Activated naive CD8-positive, alpha-beta T cell (primary cell): ENCODE measurements at regions not wholly inside any gene's neighbourhood (a gene's known extent, or its start where the extent isn't known, plus 50 kb on each side); places are given as distances from the start of the nearest gene placed in this dataset.

Source experiments
- H3K27ac Mint-ChIP-seq: one replicate; pipeline ENCODE4 v1.8.0; 2021; ENCODE audit warnings: mixed read lengths
- H3K27me3 Mint-ChIP-seq: one replicate; pipeline ENCODE4 v1.8.0; 2021; ENCODE audit warnings: mixed read lengths
- H3K36me3 Mint-ChIP-seq: one replicate; pipeline ENCODE4 v1.8.0; 2021; ENCODE audit warnings: mixed read lengths
- H3K4me1 Mint-ChIP-seq: one replicate; pipeline ENCODE4 v1.8.0; 2021; ENCODE audit warnings: low read depth, mixed read lengths
- H3K4me3 Mint-ChIP-seq: one replicate; pipeline ENCODE4 v1.8.0; 2021; ENCODE audit warnings: mild to moderate bottlenecking, mixed read lengths
- H3K9me3 Mint-ChIP-seq: one replicate; pipeline ENCODE4 v1.8.0; 2021; ENCODE audit warnings: low read depth, mixed read lengths

DNA sequence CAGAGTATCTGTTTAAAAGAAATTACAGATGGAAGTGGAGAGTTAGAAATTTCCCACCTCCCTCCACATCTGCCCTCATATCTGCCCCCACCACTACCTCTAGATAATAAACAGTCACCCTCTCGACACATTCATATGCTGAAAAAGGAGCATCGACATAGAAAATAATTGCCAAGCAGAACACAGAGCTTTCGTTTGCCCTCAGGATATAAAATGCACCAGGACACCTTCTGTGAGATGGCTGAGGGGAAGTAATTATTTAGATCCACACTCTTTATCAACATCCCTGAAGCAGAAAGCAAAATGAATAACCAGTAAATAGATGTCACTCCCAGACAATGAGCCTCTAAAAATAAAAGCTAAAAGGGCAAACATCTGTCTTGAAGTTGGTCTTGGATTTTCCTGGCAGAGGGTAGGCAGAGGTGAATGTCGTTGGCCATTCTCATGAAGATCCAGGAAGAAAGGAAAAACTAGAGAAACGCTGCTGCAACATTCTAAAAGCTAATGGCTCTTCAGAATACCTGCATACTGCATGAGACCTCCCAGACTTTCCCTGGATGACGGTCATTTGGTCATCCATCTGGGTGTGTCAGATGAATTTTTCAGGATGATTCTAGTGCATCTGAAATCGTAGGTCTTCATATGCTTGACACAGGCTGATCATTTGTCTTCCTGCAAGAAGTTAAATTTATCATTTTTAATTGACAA is 527.5 kb downstream of the RFC3 start:
- Mint-ChIP-seq H3K36me3 (no peaks in the 10 kb centered on the region), H3K4me3 (no peak overlapping the region), H3K27ac (no peak overlapping the region), H3K4me1 (no peaks in the 10 kb centered on the region), H3K9me3 (no peaks in the 10 kb centered on the region), H3K27me3 (no peaks in the 10 kb centered on the region)

DNA sequence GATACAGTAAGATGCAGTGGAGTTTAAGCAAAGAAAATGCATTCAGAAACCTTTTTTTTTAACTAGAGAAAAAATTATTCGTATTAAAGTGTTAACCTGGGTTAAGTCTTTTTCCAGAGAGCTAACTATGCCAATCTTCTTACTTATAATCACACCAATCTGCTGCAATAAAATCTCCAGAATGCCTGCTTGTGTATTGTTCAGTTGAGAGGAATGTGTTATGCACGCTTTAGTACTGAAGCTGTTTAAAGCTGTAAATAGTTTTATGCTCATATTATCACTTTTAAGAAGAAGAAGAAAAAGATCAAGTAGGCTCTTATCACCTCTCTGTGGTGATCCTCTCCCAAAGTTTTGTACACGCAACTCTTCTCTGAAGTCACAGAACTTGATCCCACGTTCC is 528.7 kb downstream of the RFC3 start:
- Mint-ChIP-seq H3K4me3 (no peak overlapping the region), H3K36me3 (no peaks in the 10 kb centered on the region), H3K27ac (no peak overlapping the region), H3K4me1 (no peaks in the 10 kb centered on the region), H3K9me3 (no peaks in the 10 kb centered on the region), H3K27me3 (no peaks in the 10 kb centered on the region)

GRCh38 chr13:34347784-34348573 is 530.0 kb downstream of the RFC3 start:
- Mint-ChIP-seq H3K27me3 (no peaks in the 10 kb centered on the region), H3K27ac (no peak overlapping the region), H3K4me1 (no peaks in the 10 kb centered on the region), H3K36me3 (no peaks in the 10 kb centered on the region), H3K4me3 (no peak overlapping the region), H3K9me3 (no peaks in the 10 kb centered on the region)

GRCh38 chr13:34349091-34349722 is 531.3 kb downstream of the RFC3 start:
- Mint-ChIP-seq H3K9me3 (no peaks in the 10 kb centered on the region), H3K4me1 (no peaks in the 10 kb centered on the region)

GRCh38 chr13:34350671-34351070 is 532.7 kb downstream of the RFC3 start:
- H3K27ac Mint-ChIP-seq, result no peak overlapping the region
- no peaks in the 10 kb centered on the region for H3K4me1 Mint-ChIP-seq
- no peaks in the 10 kb centered on the region for H3K36me3 Mint-ChIP-seq
- H3K27me3 Mint-ChIP-seq, result no peaks in the 10 kb centered on the region
- H3K4me3 Mint-ChIP-seq, result no peak overlapping the region
- H3K9me3 Mint-ChIP-seq, result no peaks in the 10 kb centered on the region

More at GRCh38 chr13:34349091-34349722, 531.3 kb downstream of the RFC3 start:
- no peak overlapping the region for H3K4me3 Mint-ChIP-seq
- H3K27ac Mint-ChIP-seq, result no peak overlapping the region
- no peaks in the 10 kb centered on the region for H3K36me3 Mint-ChIP-seq
- H3K27me3 Mint-ChIP-seq, result no peaks in the 10 kb centered on the region

DNA sequence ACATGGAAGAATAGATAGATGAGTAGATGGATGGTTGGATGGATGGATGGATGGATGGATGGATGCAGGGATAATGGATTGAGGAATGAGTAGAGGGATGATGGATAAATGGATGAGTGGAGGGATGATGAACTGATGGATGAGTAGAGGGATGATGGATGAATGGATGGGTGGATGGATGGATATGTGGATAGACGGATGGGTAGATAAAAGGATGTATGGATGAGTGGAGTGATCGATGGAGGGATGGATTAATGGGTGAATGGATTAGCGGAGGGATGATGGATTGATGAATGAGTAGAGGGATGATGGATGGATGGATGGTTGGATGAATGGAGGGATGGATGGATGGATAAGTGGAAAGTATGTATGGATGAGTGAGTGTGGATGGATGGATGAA is 533.2 kb downstream of the RFC3 start:
- Mint-ChIP-seq H3K4me1 (no peaks in the 10 kb centered on the region), H3K4me3 (no peak overlapping the region), H3K36me3 (no peaks in the 10 kb centered on the region), H3K27me3 (no peaks in the 10 kb centered on the region), H3K9me3 (no peaks in the 10 kb centered on the region), H3K27ac (no peak overlapping the region)

GRCh38 chr13:34352958-34353357 is 535.0 kb downstream of the RFC3 start:
- Mint-ChIP-seq H3K27ac (no peak overlapping the region), H3K9me3 (no peaks in the 10 kb centered on the region), H3K36me3 (no peaks in the 10 kb centered on the region), H3K27me3 (no peaks in the 10 kb centered on the region), H3K4me1 (no peaks in the 10 kb centered on the region), H3K4me3 (no peak overlapping the region)

DNA sequence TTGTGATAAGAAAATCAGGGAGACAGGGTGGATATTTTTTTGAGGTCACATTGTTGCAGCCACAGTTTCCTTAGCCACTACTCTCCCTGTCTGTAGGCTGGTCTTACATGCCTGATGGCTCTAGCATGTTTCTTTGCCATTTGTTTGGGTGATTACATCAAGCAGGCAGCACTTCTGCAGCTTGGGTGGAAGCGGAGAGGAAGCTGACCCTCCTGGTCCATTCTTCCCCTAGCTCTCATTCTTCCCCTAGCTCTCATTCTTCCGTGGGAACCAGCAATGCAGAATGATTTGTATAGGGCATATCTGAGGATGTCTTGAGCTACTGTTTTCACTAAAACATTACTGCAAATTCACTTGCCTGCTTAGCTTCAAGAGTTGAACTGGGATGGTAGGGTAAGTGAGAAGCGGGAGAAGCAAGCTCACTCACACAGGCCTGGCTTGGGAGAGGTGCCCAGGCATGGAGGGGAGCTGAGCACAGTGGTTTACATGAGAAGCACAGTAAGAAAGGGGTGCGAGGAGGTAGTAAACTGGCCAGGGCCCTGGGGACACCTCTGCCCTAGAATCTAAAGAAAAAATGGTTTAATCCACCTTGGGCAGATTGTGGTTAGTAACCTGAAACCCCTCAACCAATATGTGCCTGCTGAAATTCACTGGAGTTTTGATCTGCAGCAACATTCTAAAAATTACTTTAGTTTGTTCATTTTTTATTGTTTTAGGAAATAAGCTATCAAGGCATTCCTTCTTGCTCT is 538.9 kb downstream of the RFC3 start:
- Mint-ChIP-seq H3K4me1 (no peaks in the 10 kb centered on the region), H3K9me3 (no peaks in the 10 kb centered on the region), H3K4me3 (no peak overlapping the region), H3K36me3 (no peaks in the 10 kb centered on the region), H3K27ac (no peak overlapping the region), H3K27me3 (peaks cover 2% of the 10 kb centered on the region)

DNA sequence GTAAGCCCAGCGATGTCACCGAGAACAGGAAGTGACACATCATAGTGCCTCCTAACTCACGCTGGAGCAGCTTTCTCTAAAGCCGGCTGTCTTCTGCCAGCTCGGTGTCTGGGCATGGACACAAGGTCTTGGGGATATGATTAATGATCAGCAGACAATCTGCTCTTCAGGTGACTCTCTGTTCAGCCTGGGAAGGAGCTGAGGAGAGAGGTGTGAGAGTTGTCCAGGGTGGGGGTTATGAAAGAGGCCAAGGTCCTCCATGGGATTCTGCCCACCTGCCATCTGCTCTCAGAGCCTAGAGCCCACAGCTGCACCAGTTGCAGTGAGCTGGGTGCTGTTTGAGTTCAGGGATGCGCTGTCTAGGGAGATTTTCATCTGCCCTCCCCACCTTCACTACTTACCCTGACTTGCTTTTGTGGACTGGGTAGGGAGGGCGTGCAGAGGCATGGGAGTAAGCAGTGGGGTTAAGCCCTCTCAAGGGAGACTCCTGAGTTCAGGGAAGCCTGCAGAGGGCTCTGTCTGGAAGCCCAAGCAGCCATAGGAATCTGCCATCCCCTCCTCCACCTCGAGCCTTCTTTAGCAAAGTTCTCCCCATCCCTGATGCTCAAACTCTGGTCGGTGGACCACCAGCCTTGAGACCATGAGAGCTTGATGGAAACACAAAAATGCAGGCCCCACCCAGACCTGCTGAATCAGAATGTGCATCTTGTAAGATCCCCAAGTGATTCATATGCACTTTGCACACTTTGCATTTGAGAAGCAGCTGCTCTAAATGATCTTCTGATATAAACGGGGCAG is 539.7 kb downstream of the RFC3 start:
- H3K9me3 Mint-ChIP-seq, result no peaks in the 10 kb centered on the region
- H3K27ac Mint-ChIP-seq, result no peak overlapping the region
- no peak overlapping the region for H3K4me3 Mint-ChIP-seq
- H3K36me3 Mint-ChIP-seq, result no peaks in the 10 kb centered on the region
- H3K4me1 Mint-ChIP-seq, result no peaks in the 10 kb centered on the region
- peaks cover 2% of the 10 kb centered on the region for H3K27me3 Mint-ChIP-seq

DNA sequence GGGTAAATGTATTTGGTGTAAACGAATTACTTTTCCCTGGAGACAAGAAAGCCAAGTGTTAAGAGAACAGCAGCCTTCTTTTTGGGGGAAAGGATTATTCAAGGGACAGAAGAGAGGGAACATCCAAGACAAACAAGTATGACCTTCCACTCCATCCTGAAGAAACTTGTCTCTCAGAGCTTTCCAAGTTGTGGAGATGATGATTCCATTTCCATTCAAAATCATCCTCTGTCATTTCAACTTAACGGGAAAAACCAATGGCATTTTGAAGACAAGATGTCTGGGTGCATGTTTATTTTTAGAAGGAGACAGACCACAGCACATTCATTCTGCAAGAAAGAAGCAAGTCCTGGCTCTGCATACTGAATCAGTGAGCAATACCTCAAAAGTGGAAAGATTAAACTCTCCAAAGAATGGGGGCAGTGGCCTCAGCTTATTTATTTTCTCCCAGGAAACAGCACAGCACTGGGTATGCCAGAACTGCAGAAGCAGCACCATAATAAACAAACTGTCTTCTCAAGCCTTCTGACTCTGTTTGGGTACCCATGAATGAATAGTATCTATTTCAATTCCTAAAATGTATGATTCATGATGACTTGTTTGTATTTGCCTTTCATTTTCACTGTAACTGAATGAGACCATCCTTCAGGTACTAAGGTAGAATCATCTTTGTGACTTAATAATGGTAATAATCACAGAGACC is 541.0 kb downstream of the RFC3 start:
- no peak overlapping the region for H3K4me3 Mint-ChIP-seq
- H3K4me1 Mint-ChIP-seq, result no peaks in the 10 kb centered on the region
- no peaks in the 10 kb centered on the region for H3K9me3 Mint-ChIP-seq
- no peaks in the 10 kb centered on the region for H3K36me3 Mint-ChIP-seq
- peaks cover 2% of the 10 kb centered on the region for H3K27me3 Mint-ChIP-seq
- no peak overlapping the region for H3K27ac Mint-ChIP-seq

DNA sequence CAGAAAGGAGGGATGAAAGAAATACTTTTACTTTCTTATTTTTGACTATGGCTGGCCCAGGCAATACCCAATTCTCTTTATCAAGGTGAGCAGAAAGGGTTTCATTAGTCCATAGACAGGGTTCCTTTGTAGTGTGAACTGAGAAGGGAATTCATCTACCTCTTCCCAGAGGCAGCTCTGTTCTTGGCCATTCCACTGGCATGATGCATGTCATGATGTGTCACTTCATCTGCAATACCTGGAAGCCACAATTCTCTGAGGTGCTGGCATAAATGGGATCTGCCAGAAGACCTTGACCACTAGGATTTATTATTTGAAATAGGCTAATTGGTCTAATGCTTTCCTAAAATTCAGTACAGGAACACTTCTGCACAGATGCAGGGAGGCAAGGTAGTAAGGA is 542.8 kb downstream of the RFC3 start:
- Mint-ChIP-seq H3K9me3 (no peaks in the 10 kb centered on the region), H3K36me3 (no peaks in the 10 kb centered on the region), H3K27ac (no peak overlapping the region), H3K4me3 (no peak overlapping the region), H3K4me1 (no peaks in the 10 kb centered on the region), H3K27me3 (peaks cover 2% of the 10 kb centered on the region)

DNA sequence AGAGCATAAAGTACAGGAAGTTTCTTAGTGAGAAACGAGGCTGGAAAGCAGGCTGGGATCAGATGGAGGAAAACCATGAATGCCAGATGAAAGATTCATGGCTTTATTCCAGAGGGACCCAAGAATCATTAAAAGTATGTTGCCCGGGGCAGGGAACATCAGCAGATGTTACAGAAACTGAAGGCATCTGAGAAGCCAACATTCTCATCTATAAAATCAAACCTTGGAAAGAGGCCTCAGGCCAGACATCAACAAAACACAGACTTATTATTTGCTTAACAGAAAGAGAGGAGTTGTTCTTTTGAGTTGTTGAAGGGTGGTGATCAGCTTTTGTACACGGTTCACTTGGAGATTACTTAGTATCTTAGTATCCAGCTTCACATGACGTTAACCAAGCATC is 543.6 kb downstream of the RFC3 start:
- Mint-ChIP-seq H3K4me1 (no peaks in the 10 kb centered on the region), H3K36me3 (no peaks in the 10 kb centered on the region), H3K9me3 (no peaks in the 10 kb centered on the region), H3K27ac (no peak overlapping the region), H3K27me3 (peaks cover 2% of the 10 kb centered on the region), H3K4me3 (no peak overlapping the region)

DNA sequence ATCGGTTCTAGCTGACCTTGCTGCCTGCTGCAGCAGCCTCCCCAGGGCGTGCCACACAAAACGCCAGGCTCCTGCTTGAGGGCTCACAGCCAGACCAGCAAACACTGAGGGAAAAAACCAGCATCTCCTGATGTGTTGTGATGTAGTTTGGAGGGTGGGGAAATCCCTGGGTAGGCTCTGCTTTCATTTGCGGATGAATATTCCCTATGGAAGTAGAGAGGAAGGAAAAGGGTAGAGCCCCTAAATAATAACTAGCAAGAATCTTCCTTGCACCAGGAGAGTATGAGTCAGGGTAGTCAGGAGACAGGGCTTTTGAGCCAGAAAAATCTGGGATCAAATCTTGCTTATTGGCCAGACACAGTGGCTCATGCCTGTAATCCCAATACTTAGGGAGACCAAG is 545.3 kb downstream of the RFC3 start:
- no peak overlapping the region for H3K4me3 Mint-ChIP-seq
- H3K36me3 Mint-ChIP-seq, result no peaks in the 10 kb centered on the region
- no peaks in the 10 kb centered on the region for H3K9me3 Mint-ChIP-seq
- H3K27me3 Mint-ChIP-seq, result peaks cover 2% of the 10 kb centered on the region
- H3K4me1 Mint-ChIP-seq, result no peaks in the 10 kb centered on the region
- H3K27ac Mint-ChIP-seq, result no peak overlapping the region

DNA sequence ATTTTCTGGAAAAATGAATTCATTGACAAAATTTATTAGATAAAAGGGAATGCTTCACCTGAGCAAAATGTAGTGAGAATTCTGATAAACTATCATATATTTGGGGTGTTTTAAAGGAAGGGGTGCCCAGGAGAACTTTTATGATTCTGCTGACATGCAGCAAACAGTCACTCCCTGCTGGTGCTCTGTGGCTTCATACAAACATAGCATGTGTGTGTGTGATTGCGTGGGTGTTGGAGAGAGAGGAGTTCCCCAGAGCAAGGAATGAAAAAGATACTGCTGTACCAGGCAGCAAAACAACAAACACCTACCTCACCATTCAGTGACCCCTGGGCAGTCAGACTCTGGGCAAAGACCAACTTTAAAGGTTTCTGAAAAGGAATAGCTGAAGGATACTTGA is 546.7 kb downstream of the RFC3 start:
- H3K4me1 Mint-ChIP-seq, result no peaks in the 10 kb centered on the region
- H3K4me3 Mint-ChIP-seq, result no peak overlapping the region
- no peaks in the 10 kb centered on the region for H3K36me3 Mint-ChIP-seq
- H3K27me3 Mint-ChIP-seq, result peaks cover 2% of the 10 kb centered on the region
- H3K9me3 Mint-ChIP-seq, result peaks cover 4% of the 10 kb centered on the region
- H3K27ac Mint-ChIP-seq, result no peak overlapping the region
